GM12864 (cell line): ENCODE measurements at regions not wholly inside any gene's neighbourhood (a gene's known extent, or its start where the extent isn't known, plus 50 kb on each side); places are given as distances from the start of the nearest gene placed in this dataset.
"Not testable (repeated sequence)": the region's sequence is repeated elsewhere in the genome, so short reads cannot be mapped to it uniquely, and the experiment has no call there.

Source experiments
- DNase-seq: peaks from one replicate; pipeline ENCODE4 v3.0.0-alpha.2; 2011; ENCODE audit warnings: low read depth
- H3K4me3 ChIP-seq: 2 replicates; pipeline ENCODE4 v1.5.1; 2011; ENCODE audit warnings: mild to moderate bottlenecking, low read depth, low read length, control low read depth
- CTCF ChIP-seq: IDR thresholded peaks from 2 replicates; pipeline ENCODE4 v1.5.1; 2011; ENCODE audit warnings: low read depth, mild to moderate bottlenecking, moderate library complexity, low read length, control low read depth, inconsistent platforms; ENCODE audit errors: missing control alignments

- no peak for TF ChIP-seq CTCF
- no peak for DNase-seq
- no peak overlapping the region for H3K4me3 ChIP-seq
Measured at GRCh38 chr10:60470091-60470490, 80.4 kb upstream of the ANK3 start.

DNA sequence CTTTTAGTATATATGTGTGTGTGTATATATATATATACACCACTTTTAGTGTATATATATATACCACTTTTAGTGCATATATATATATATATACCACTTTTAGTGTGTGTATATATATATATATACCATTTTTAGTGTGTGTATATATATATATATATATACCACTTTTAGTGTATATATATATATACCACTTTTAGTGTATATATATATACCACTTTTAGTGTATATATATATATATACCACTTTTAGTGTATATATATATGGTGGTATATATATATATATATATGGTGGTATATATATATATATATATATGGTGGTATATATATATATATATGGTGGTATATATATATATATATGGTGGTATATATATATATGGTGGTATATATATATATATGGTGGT is 79.5 kb upstream of the ANK3 start:
- DNase-seq, H3K4me3 ChIP-seq: not testable (repeated sequence)

DNA sequence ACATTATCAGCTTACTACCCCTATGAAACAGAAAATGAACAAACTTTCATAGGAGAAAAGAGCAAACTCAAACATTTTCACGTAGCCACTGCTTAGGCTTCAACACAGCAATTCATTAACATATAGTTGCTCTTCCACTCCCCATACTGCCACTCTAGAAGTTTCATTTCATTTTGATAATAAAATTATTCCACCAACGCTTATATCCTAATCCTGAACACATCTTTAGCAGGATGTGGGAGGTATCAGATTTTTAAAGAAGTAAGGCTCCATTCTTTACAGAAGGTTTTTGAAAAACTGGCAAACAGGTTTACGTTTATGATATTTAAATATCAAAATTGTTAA is 77.5 kb upstream of the ANK3 start:
- DNase-seq, result no peak
- no peak overlapping the region for H3K4me3 ChIP-seq
- TF ChIP-seq CTCF, result no peak

- TF ChIP-seq CTCF, result no peak
- no peak for DNase-seq
Measured at GRCh38 chr10:60466267-60467201, 76.9 kb upstream of the ANK3 start.

GRCh38 chr10:60465801-60466200 is 76.1 kb upstream of the ANK3 start:
- H3K4me3 ChIP-seq, result no peak overlapping the region
- no peak for TF ChIP-seq CTCF
- DNase-seq, result no peak

More at GRCh38 chr10:60466267-60467201, 76.9 kb upstream of the ANK3 start:
- H3K4me3 ChIP-seq, result no peak overlapping the region

GRCh38 chr10:60464659-60465058 is 75.0 kb upstream of the ANK3 start:
- no peak overlapping the region for H3K4me3 ChIP-seq
- no peak for TF ChIP-seq CTCF
- DNase-seq, result no peak

DNA sequence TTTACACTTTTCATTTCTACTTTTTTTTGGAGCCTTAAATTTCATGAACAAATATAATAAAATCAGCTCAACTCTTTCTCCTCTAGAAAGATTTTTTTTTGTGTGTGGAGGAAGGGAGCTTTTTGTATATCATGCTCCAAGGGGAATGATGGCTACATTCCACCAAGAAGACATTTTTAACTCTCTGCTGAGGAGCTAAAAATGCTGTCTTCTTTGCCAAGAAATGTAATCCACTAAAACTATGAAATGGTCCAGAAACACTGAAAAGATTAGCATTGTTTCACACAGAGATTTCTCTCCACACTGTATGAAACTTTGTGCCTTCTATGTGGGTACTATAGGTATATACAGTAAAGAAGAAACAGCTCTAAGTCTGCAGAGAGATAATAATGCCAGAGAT is 74.1 kb upstream of the ANK3 start:
- H3K4me3 ChIP-seq, result no peak overlapping the region
- DNase-seq, result no peak
- TF ChIP-seq CTCF, result no peak
